AG10803 (cell line): ENCODE measurements at regions not wholly inside any gene's neighbourhood (a gene's known extent, or its start where the extent isn't known, plus 50 kb on each side); places are given as distances from the start of the nearest gene placed in this dataset.

Source experiments
- DNase-seq: peaks from one replicate; pipeline ENCODE4 v3.0.0; 2010; ENCODE audit warnings: low read depth
- H3K4me3 ChIP-seq: 2 replicates; pipeline ENCODE4 v1.5.1; 2011; ENCODE audit warnings: mild to moderate bottlenecking, low read length, control low read depth
- CTCF ChIP-seq: conservative IDR thresholded peaks from 2 replicates; pipeline ENCODE4 v1.5.1; 2011; ENCODE audit warnings: mild to moderate bottlenecking, low read length, control low read depth, inconsistent platforms

GRCh38 chr13:30151388-30151787 is 156.0 kb downstream of the KATNAL1 start:
- H3K4me3 ChIP-seq, result no peak overlapping the region
- no peak for DNase-seq
- TF ChIP-seq CTCF, result no peak

GRCh38 chr13:30149248-30149647 is 158.1 kb downstream of the KATNAL1 start:
- no peak for DNase-seq
- no peak overlapping the region for H3K4me3 ChIP-seq
- no peak for TF ChIP-seq CTCF

- no peak for DNase-seq
- no peak for TF ChIP-seq CTCF
- H3K4me3 ChIP-seq, result no peak overlapping the region
Observed at GRCh38 chr13:30148786-30149185, 158.6 kb downstream of the KATNAL1 start.

GRCh38 chr13:30148171-30148754 is 159.1 kb downstream of the KATNAL1 start:
- no peak overlapping the region for H3K4me3 ChIP-seq
- TF ChIP-seq CTCF, result no peak
- DNase-seq, result no peak

GRCh38 chr13:30147421-30147820 is 159.9 kb downstream of the KATNAL1 start:
- H3K4me3 ChIP-seq, result no peak overlapping the region
- DNase-seq, result no peak
- TF ChIP-seq CTCF, result no peak

GRCh38 chr13:30147015-30147414 is 160.3 kb downstream of the KATNAL1 start:
- no peak for TF ChIP-seq CTCF
- no peak overlapping the region for H3K4me3 ChIP-seq
- no peak for DNase-seq

- DNase-seq, result no peak
- TF ChIP-seq CTCF, result no peak
Observed at GRCh38 chr13:30145709-30146367, 161.5 kb downstream of the KATNAL1 start.

More at GRCh38 chr13:30145709-30146367, 161.5 kb downstream of the KATNAL1 start:
- H3K4me3 ChIP-seq, result no peak overlapping the region
